HG03378 (cell line): ENCODE measurements at regions not wholly inside any gene's neighbourhood (a gene's known extent, or its start where the extent isn't known, plus 50 kb on each side); places are given as distances from the start of the nearest gene placed in this dataset.

Experiments used
- ATAC-seq: cut with Tn5 transposase; IDR thresholded peaks from one replicate; pipeline ENCODE4 v1.9.1; 2021; ENCODE audit warnings: mild to moderate bottlenecking, moderate library complexity; ENCODE audit not compliant: unreplicated experiment

DNA sequence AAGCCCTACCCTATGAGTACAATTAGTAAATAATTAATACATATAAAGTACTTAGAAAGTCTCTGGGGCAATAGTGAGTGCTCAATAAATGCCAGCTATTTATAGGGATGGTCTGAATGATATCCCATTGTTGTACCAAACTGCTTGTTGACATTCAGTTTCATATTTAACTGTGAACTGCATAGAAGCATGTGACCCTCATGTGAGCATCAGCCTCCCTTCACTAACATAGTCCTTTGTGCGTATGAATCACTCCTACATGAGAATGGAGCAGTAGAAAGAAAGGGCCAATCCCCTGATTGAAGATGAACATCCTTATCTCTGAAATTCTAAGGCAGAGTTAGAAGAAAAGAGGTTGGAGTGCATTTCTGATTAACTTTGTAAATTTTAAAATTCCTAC is 68.7 kb upstream of the ATP10A start:
- no peak for ATAC-seq

GRCh38 chr15:25930931-25931330 is 67.8 kb upstream of the ATP10A start:
- ATAC-seq: no peak
